Endothelial cell of umbilical vein (primary cell): ENCODE measurements at regions not wholly inside any gene's neighbourhood (a gene's known extent, or its start where the extent isn't known, plus 50 kb on each side); places are given as distances from the start of the nearest gene placed in this dataset.

Experiments used
- BruUV-seq: library from RNA; stranded (reverse); fragments of 400-500 nt; replicated peaks from 2 replicates; lab custom pipeline; 2021; lab: Mats Ljungman, UMichigan
- CTCF ChIA-PET: fragments of 300-600, 350-600 bp; sonication (Branson Sonifier 250); formaldehyde crosslinking; loops from one replicate; lab custom pipeline; 2021; ENCODE audit warnings: antibody characterized with exemption, inconsistent platforms; lab: Charles Lee
- POLR2A ChIA-PET: fragments of 300-600, 350-600 bp; sonication (Branson Sonifier 250); formaldehyde crosslinking; loops from one replicate; lab custom pipeline; 2021; ENCODE audit warnings: antibody characterized with exemption, inconsistent platforms; lab: Charles Lee
- DNase-seq: peaks from one replicate; pipeline ENCODE4 v3.0.0-alpha.2; 2011; ENCODE audit warnings: low read depth, low spot score
- FAIRE-seq: peaks from 2 replicates; lab custom pipeline; 2011; peaks lifted over from hg19 to GRCh38; lab: Jason Lieb, UNC
- H2AFZ ChIP-seq: 2 replicates; pipeline ENCODE4 v1.6.0; 2012; ENCODE audit warnings: low read depth, low read length, control low read depth, inconsistent platforms
- H3K27ac ChIP-seq: 2 replicates; pipeline ENCODE4 v1.5.1; 2011; ENCODE audit warnings: low read depth, mild to moderate bottlenecking, control low read depth, low read length, moderate library complexity; ENCODE audit not compliant: insufficient read depth
- H3K27me3 ChIP-seq, 2 experiments: 2 replicates each; pipeline versions ENCODE4 v1.6.0 to v1.6.1; 2011; ENCODE audit warnings: low read length in 2 of 2, mixed read lengths in 1 of 2; ENCODE audit not compliant: control insufficient read depth in 2 of 2, insufficient read depth in 2 of 2
- H3K36me3 ChIP-seq, 2 experiments: 2 replicates in 1 of 2; 3 replicates in 1 of 2; pipeline ENCODE4 v1.5.1; 2011; ENCODE audit warnings: low read length in 2 of 2, mild to moderate bottlenecking in 1 of 2, moderate library complexity in 1 of 2; ENCODE audit not compliant: control insufficient read depth in 2 of 2, insufficient read depth in 2 of 2; ENCODE audit errors: extremely low read depth in 1 of 2
- H3K4me1 ChIP-seq: 3 replicates; pipeline ENCODE4 v1.5.1; 2011; ENCODE audit warnings: mild to moderate bottlenecking, low read length; ENCODE audit not compliant: control insufficient read depth, insufficient read depth; ENCODE audit errors: extremely low read depth
- H3K4me2 ChIP-seq: 2 replicates; pipeline ENCODE4 v1.6.1; 2011; ENCODE audit warnings: low read length, control low read depth, mixed read lengths; ENCODE audit not compliant: insufficient read depth
- H3K4me3 ChIP-seq, 3 experiments: fragments of 200-600 bp in 1 of 3; sonication (generic), shearing (Covaris generic) in 1 of 3; replicated peaks in 1 of 3; 2 replicates each; pipeline ENCODE4 v1.5.1; 2011 to 2016; ENCODE audit warnings: control low read depth in 3 of 3, low read length in 3 of 3, mild to moderate bottlenecking in 2 of 3, inconsistent platforms in 1 of 3, low read depth in 1 of 3, moderate library complexity in 1 of 3; ENCODE audit not compliant: insufficient read depth in 1 of 3
- H3K79me2 ChIP-seq: 2 replicates; pipeline ENCODE4 v1.6.0; 2012; ENCODE audit warnings: low read length, inconsistent platforms; ENCODE audit not compliant: control insufficient read depth, insufficient read depth
- H3K9ac ChIP-seq: replicated peaks from 2 replicates; pipeline ENCODE3; 2011; ENCODE audit warnings: low read length, control low read depth; ENCODE audit not compliant: insufficient read depth; ENCODE audit errors: extremely low read depth
- H3K9me1 ChIP-seq: replicated peaks from 3 replicates; pipeline ENCODE4 v1.6.0; 2011; ENCODE audit warnings: mild to moderate bottlenecking, low read length; ENCODE audit not compliant: control insufficient read depth, insufficient read depth; ENCODE audit errors: extremely low read depth
- H3K9me3 ChIP-seq: replicated peaks from 2 replicates; pipeline ENCODE4 v1.5.1; 2012; ENCODE audit warnings: low read length, inconsistent platforms; ENCODE audit not compliant: control insufficient read depth, insufficient read depth
- H4K20me1 ChIP-seq: replicated peaks from 2 replicates; pipeline ENCODE3; 2011; ENCODE audit warnings: mild to moderate bottlenecking, low read length; ENCODE audit not compliant: control insufficient read depth, insufficient read depth; ENCODE audit errors: extremely low read depth
- EZH2 ChIP-seq: IDR thresholded peaks from 2 replicates; pipeline ENCODE4 v1.6.1; 2012; ENCODE audit warnings: borderline replicate concordance, low read depth, mild to moderate bottlenecking, moderate library complexity, low read length, inconsistent platforms; ENCODE audit not compliant: severe bottlenecking
- FOS ChIP-seq: IDR thresholded peaks from 2 replicates; pipeline ENCODE4 v1.6.1; 2011; ENCODE audit warnings: mild to moderate bottlenecking, low read length, moderate library complexity, borderline replicate concordance; ENCODE audit not compliant: insufficient read depth
- GATA2 ChIP-seq: IDR thresholded peaks from 2 replicates; pipeline ENCODE4 v1.7.0; 2011; ENCODE audit warnings: low read depth, mild to moderate bottlenecking, moderate library complexity, mixed read lengths, low read length; ENCODE audit not compliant: insufficient read length, insufficient read depth
- JUN ChIP-seq: IDR thresholded peaks from 2 replicates; pipeline ENCODE4 v1.6.1; 2011; ENCODE audit warnings: borderline replicate concordance, low read depth; ENCODE audit not compliant: insufficient read length, insufficient read depth
- MAX ChIP-seq: IDR thresholded peaks from 2 replicates; pipeline ENCODE4 v1.6.1; 2011; ENCODE audit not compliant: insufficient read depth, insufficient read length
- MYC ChIP-seq: IDR thresholded peaks from one replicate; pipeline ENCODE4 v1.6.1; 2011; ENCODE audit warnings: mild to moderate bottlenecking, low read depth, low read length
- POLR2A ChIP-seq: IDR thresholded peaks from 2 replicates; pipeline ENCODE4 v1.6.1; 2012; ENCODE audit warnings: low read depth, mild to moderate bottlenecking, control low read depth, low read length
- POLR2AphosphoS5 ChIP-seq: IDR thresholded peaks from 2 replicates; pipeline ENCODE4 v1.6.1; 2012; ENCODE audit warnings: low read depth, mild to moderate bottlenecking, control low read depth, low read length, moderate library complexity; ENCODE audit not compliant: insufficient read depth
- dilution Hi-C: fragments of 300-500 bp; cut with MboI; formaldehyde crosslinking; loops from one replicate; pipeline ENCODE4 v1.15.0; 2019; ENCODE audit warnings: low sequenced_read_pairs; ENCODE audit not compliant: extremely low pct_ligation_motif_present
- intact Hi-C: fragments of 100-400 bp; cut with micrococcal nuclease; formaldehyde crosslinking; loops from one replicate; pipeline ENCODE4 v1.10.0; 2022

GRCh38 chr6:119501798-119502483, 152.4 kb upstream of the MAN1A1 start:
- H3K79me2 ChIP-seq, result no peaks in the 10 kb centered on the region
- H3K27me3 ChIP-seq, result no peaks in the 10 kb centered on the region
- H3K9me3 ChIP-seq, result no peaks in the 10 kb centered on the region
- no peak for TF ChIP-seq JUN
- TF ChIP-seq POLR2A, result no peak
- no peak for TF ChIP-seq EZH2
- no peak for TF ChIP-seq MYC
- TF ChIP-seq FOS, result no peak
- TF ChIP-seq POLR2AphosphoS5, result no peak
- intact Hi-C loops (no loop called here), dilution Hi-C loops (no loop called here)
- no peaks in the 10 kb centered on the region for H3K36me3 ChIP-seq
- FAIRE-seq (no peak), DNase-seq (no peak)
- H3K4me3 ChIP-seq, result no peak overlapping the region
- ChIA-PET POLR2A (no interaction called here), CTCF (no interaction called here)
- H3K27ac ChIP-seq, result no peak overlapping the region
- no peaks in the 10 kb centered on the region for H3K9me1 ChIP-seq
- no peak overlapping the region for H2AFZ ChIP-seq
- H3K4me1 ChIP-seq, result no peaks in the 10 kb centered on the region
- no TSS peak for BruUV-seq
- no peak overlapping the region for H3K9ac ChIP-seq
- no peak overlapping the region for H3K4me2 ChIP-seq
- no peaks in the 10 kb centered on the region for H4K20me1 ChIP-seq

- H3K79me2 ChIP-seq, result no peaks in the 10 kb centered on the region
- no TSS peak for BruUV-seq
Observed at GRCh38 chr6:119499797-119500196, 150.2 kb upstream of the MAN1A1 start.

More at GRCh38 chr6:119499797-119500196, 150.2 kb upstream of the MAN1A1 start:
- FAIRE-seq, result no peak
- POLR2A ChIA-PET, result no interaction called here
- no peaks in the 10 kb centered on the region for H4K20me1 ChIP-seq
- no peak for DNase-seq
- no peak overlapping the region for H2AFZ ChIP-seq
- no peaks in the 10 kb centered on the region for H3K9me3 ChIP-seq
- dilution Hi-C loops (no loop called here), intact Hi-C loops (no loop called here)
- H3K36me3 ChIP-seq, result no peaks in the 10 kb centered on the region
- H3K4me2 ChIP-seq, result no peak overlapping the region
- no peak overlapping the region for H3K4me3 ChIP-seq
- H3K27ac ChIP-seq, result no peak overlapping the region
- CTCF ChIA-PET, result no interaction called here
- H3K9me1 ChIP-seq, result no peaks in the 10 kb centered on the region
- H3K9ac ChIP-seq, result no peak overlapping the region
- H3K27me3 ChIP-seq, result no peaks in the 10 kb centered on the region
- TF ChIP-seq FOS (no peak), MAX (no peak), POLR2AphosphoS5 (no peak), JUN (no peak), GATA2 (no peak), EZH2 (no peak)
- H3K4me1 ChIP-seq, result no peaks in the 10 kb centered on the region
